HG03575 (cell line): ENCODE measurements at regions not wholly inside any gene's neighbourhood (a gene's known extent, or its start where the extent isn't known, plus 50 kb on each side); places are given as distances from the start of the nearest gene placed in this dataset.

Source experiments
- ATAC-seq: cut with Tn5 transposase; IDR thresholded peaks from one replicate; pipeline ENCODE4 v1.9.1; 2021; ENCODE audit not compliant: unreplicated experiment, insufficient number of reproducible peaks, low FRiP score; ENCODE audit errors: extremely low read depth

DNA sequence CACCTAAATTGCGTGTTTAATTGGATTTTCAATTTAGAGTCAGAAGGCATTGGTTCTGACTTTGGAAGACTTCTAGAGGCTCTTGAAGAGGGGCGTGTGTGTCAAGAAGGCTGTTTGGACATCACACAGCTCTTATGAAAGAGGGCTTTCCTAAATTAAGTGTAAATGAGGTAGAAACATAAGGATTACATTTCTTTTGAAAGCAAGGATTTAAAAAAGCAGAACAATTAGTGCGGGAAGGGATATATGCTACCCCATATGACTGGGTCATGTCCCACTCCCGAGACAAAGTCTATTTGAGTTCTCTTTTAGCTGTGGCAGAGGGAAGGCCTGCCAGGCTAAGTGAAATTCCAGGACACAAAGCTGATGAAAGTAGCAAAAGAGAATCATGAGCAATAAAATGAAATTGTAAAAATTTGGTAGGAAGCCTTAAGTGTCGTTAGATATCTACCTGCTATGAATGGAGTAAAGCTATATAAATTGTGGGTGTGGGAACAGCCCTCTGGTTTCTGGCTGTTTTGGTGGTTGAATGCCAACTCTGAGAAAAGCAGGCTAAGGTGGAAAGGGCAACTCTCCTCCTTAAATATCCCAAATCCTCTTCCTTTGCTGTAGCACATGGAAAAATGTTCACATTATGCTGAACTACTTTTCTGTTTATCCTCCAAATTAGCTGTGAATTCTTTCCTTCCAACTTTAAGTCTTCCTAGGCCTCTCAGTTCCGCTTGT is 100.6 kb upstream of the TSC22D2 start:
- ATAC-seq, result no peak

DNA sequence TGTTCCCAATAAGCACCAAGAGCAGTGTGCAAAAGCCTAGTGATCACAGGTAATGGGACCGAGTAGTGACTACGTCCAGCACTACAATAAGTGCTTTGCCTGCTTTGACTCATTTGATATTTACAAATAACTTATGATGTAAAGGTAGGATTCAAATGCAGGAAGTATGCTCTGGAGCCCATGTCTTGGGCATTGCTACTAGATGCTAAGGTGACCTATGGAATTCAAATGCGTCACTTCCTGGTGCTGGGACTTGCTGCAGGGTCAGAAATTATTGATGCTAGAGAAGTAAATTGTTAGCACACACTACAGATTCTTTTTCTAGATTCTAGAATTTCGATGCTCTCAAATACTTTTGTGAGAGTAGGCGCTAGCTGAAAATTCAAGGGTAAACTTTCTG is 101.2 kb upstream of the TSC22D2 start:
- no peak for ATAC-seq

GRCh38 chr3:150306083-150306482 is 102.0 kb upstream of the TSC22D2 start:
- no peak for ATAC-seq

DNA sequence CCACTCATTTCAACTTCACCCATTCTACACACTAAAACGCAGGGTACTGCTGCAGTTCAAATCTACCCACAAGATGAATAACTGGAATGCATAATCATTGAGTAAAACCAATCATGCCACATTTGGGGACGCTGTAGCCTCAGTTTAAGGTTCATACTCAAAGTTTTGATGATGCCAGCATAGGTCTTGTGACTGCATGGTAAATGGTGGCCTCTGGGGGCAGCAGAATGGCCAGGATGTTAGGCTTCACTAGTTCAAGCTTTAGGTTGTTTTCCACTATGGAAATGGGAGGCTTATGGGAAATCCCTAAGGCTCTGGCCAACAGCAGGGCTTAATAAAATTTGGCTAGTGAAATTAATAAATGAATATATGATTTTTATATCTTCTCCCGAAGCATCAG is 104.3 kb upstream of the TSC22D2 start:
- no peak for ATAC-seq

DNA sequence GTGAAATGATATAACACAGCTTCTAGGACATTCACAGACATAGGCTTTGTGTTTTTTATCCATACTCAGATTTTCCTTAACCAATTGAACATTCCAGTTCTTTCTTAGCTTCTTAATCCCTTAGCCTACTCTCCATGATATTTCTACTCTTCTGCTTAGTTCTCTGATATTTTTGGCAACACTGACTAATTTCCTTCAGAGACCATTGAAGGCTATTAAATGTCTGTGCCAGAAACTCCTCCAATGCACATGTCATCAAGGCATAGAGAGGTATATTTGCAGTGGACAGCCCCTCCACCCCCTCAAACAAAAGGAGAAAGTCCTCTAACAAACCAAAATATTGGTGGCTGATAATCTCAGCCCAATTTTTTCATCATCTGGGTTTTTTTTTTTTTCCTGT is 105.9 kb upstream of the TSC22D2 start:
- no peak for ATAC-seq

DNA sequence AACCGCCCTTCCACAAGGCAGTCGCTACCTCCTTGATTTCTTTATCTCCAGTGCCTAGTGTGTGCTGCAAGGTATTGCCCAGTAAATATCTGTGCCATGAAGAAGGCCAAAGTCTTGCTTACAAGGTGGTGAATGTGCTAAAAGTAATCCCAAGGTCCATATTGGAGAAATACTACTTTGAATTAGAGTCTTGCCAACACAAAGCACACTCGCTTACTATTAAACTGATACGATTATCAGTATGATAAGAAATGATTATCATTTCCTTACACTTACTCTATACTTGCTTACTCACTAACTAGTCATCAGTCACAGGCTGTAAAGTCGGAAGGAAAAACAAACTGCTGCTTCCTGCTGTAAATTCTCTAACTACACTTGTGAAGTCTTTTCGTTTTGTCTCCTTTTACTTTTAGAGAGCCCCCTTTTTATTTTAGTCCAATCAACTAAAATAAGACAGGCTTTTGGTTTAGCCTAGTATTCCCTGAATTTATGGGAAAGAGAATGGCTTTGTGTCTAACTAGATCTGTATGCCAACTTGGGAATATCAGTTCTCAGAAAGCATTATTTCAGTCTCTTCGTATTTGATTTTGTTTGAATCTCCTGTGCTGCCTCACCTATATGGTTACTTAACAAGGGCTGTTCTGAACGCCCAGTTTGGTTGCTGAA is 107.1 kb upstream of the TSC22D2 start:
- no peak for ATAC-seq

- ATAC-seq, result no peak
Observed at GRCh38 chr3:150300388-150300787, 107.7 kb upstream of the TSC22D2 start.

GRCh38 chr3:150299201-150299600 is 108.9 kb upstream of the TSC22D2 start:
- ATAC-seq, result no peak

DNA sequence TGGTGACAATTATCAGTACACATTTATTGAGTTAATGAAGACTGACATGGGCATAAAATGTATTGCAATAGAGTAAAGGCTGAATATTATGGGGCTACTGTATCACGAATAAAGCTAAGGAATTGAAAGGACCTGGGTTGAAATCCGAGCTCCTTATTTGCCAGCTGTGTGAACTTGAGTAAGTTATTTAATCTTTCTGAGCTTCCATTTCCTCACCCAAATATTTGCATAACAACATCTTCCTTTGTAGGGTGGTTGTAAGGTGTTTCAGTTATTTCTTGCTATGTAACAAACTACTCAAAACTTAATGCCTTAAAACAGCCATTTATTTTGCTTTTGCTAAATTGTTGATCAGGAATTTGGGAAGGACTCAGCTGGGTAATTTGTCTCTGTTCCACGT is 111.1 kb upstream of the TSC22D2 start:
- ATAC-seq, result no peak

GRCh38 chr3:150296123-150296735 is 111.9 kb upstream of the TSC22D2 start:
- ATAC-seq, result no peak

- no peak for ATAC-seq
Observed at GRCh38 chr3:150293401-150294001, 114.6 kb upstream of the TSC22D2 start.

DNA sequence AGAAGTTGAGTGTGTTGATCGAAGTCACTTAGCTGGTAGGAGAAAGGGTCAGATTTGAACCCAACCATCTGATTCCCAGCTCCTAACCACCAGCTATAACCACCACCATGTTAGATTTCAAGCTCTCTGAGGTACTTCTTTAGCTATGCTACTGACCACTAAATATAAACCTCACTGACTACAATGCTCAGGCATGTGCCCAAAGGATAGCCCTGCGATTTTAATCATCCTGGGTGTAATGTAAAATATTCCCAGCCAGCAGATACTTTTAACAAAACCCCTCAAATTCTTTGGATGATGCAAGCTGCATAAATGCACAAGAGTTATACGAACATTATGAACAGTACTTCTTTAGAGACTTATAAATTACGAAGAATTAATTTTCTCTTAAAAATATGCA is 115.2 kb upstream of the TSC22D2 start:
- no peak for ATAC-seq

DNA sequence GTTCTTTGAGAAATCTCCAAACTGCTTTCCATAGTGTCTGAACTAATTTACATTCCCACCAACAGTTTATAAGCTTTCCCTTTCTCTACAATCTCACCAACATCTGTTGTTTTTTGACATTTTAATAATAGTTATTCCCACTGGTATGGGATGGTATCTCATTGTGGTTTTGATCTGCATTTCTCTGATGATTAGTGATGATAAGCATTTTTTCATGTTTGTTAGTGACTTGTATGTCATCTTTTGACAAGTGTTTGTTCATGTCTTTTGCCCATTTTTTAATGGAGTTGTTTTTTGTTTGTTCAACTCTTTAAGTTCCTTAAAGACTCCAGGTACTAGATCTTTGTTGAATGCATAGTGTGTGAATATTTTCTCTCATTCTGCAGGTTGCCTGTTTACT is 116.6 kb upstream of the TSC22D2 start:
- ATAC-seq, result no peak

- ATAC-seq, result no peak
Observed at GRCh38 chr3:150286390-150287147, 121.5 kb upstream of the TSC22D2 start.

DNA sequence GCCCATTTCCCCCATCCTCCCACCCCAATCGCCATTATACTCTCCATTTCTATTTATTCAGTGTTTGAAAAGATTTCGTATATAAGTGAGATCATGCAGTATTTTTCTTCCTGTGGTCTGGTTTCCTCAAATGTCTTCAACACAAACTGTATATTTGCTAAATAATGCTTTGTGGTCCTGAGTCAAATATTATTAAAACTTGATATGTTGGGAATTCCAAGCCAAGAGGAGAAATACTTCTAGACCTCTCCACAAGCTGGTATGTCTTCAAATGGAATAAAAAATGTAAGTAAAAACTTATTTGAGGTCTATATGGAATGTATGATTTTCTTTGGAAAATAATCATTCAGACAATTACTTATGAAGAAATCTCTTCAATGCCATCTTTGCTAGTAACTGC is 122.5 kb upstream of the TSC22D2 start:
- ATAC-seq, result no peak

GRCh38 chr3:150278843-150279381 is 129.2 kb upstream of the TSC22D2 start:
- no peak for ATAC-seq

- no peak for ATAC-seq
Observed at GRCh38 chr3:150278195-150278594, 129.9 kb upstream of the TSC22D2 start.

DNA sequence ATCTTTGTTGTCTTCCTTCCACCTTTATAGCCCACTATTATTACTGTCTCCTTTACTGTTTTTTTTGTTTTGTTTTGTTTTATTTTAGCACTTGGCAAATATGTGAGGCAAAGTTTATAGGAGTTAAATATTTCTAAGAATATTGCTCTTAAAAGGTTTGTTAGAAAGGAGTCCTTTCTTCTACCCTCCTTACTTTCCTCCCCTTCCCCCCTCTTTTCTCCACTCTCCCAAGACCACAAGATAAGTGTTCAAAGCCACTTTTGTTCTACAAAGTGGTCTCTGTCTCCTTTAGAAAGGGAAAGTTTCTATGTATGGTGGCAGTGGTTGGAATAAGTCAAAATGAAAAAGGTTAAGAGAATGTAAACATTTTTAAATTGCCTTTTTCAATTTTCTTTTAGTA is 130.7 kb upstream of the TSC22D2 start:
- ATAC-seq, result no peak

DNA sequence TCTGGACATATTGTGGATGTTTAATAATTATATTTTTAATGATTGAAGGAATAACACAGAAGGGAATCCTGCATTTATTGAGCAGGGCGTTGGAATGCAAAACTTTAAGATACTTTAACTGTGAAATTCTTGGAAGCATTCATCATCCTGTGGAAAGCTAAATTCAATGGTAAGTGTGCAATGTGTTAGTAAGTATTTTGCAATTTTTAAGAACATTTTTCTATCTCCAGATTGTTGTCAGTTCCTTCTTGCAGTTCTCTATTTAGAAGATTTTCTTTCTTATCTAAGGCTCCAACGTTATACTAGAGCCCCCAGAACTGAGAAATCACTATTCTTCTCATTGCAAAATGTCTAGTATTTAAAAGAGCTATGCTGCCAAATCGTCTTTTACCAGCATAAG is 132.2 kb upstream of the TSC22D2 start:
- ATAC-seq, result no peak
